ENCODE measurements at regions not wholly inside any gene's neighbourhood (a gene's known extent, or its start where the extent isn't known, plus 50 kb on each side); places are given as distances from the start of the nearest gene placed in this dataset.

GRCh38 chr1:199273837-199274379, 635.1 kb downstream of the PTPRC start:
- Histone ChIP-seq H3K36me3 (no peaks in the 10 kb centered on the region), H3K27ac (peak overlapping the region; percentile 58; the same call in 1 of the 2 replicates)

DNA sequence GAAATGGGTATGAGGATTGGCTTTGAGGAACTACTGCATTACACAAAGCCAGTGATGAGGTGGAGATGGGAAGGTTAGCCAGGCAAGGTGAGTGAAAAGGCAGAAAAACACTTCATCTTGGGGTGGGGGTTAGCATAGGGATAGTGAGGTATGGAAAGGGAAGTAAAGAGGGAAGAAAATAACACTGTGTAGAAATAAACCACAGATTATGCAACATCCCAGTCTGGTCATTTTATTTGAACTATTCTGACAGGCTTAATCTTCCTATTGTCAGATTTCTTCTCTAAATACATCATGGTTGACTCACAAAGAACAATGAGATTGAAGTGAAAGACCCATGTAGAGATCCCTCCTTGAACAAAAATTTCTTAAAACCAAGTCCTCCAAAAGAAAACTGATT, 640.2 kb downstream of the PTPRC start:
- peak in 1 of 2 experiments; percentile 30 for DNase-seq (ENCODE audit: low read depth in 1 of 2, low spot score in 2 of 2)

More at GRCh38 chr1:199273837-199274379, 635.1 kb downstream of the PTPRC start:
- Histone ChIP-seq H3K27me3 (replicated peaks) (no peaks in the 10 kb centered on the region), H3K9me3 (replicated peaks) (no peaks in the 10 kb centered on the region), H3K4me1 (replicated peaks) (peaks cover 25% of the 10 kb centered on the region), H3K4me3 (no peak overlapping the region)
- DNase-seq (ENCODE audit: low read depth in 1 of 2, low spot score in 2 of 2), result peak in 1 of 2 experiments; percentile 9

GRCh38 chr1:199279872-199280645, 641.2 kb downstream of the PTPRC start:
- no peak for DNase-seq (ENCODE audit: low read depth in 1 of 2, low spot score in 2 of 2)
- H3K36me3 ChIP-seq, result no peaks in the 10 kb centered on the region
- peaks cover 7% of the 10 kb centered on the region for H3K4me1 ChIP-seq (replicated peaks)
- no peak overlapping the region for H3K4me3 ChIP-seq
- no peaks in the 10 kb centered on the region for H3K27me3 ChIP-seq (replicated peaks)
- no peak overlapping the region for H3K27ac ChIP-seq
- no peaks in the 10 kb centered on the region for H3K9me3 ChIP-seq (replicated peaks)

More for the DNA sequence above, 640.2 kb downstream of the PTPRC start:
- Histone ChIP-seq H3K4me3 (no peak overlapping the region), H3K27ac (0 out of 2 replicates have a peak overlapping the region, but pooled peaks have one; percentile 3), H3K9me3 (replicated peaks) (no peaks in the 10 kb centered on the region), H3K27me3 (replicated peaks) (no peaks in the 10 kb centered on the region), H3K4me1 (replicated peaks) (peaks cover 10% of the 10 kb centered on the region), H3K36me3 (no peaks in the 10 kb centered on the region)

DNA sequence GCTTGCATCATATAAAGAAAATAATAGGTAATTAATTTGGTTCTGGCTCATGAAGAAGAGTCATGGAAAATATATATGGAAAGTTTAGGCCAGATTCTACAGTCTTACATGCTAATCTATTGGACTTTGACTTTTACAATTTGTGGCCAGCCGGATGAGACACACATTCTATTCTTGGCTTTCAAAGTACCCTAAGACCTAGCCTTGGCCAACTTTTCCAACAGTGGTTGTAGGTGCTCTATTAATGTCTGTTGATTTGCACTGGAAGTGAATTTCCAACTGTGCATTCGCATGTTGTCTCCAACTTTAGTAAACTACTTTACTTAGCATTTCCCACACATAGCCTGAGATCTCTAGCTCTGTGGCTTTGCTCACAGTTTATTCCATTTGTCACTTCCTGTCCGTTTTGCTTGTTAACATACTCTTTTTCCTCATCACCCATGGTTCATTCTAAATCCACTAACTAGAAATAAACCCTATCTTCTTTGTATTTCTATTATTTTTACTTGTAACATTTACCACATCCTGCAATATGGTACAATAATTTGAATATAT, 644.0 kb downstream of the PTPRC start:
- Histone ChIP-seq H3K4me1 (replicated peaks) (peaks cover 7% of the 10 kb centered on the region), H3K36me3 (no peaks in the 10 kb centered on the region), H3K4me3 (no peak overlapping the region), H3K27me3 (replicated peaks) (no peaks in the 10 kb centered on the region), H3K9me3 (replicated peaks) (no peaks in the 10 kb centered on the region), H3K27ac (0 out of 2 replicates have a peak overlapping the region, but pooled peaks have one; percentile 15)
- DNase-seq (ENCODE audit: low read depth in 1 of 2, low spot score in 2 of 2), result no peak

- no peaks in the 10 kb centered on the region for H3K27me3 ChIP-seq (replicated peaks)
- no peaks in the 10 kb centered on the region for H3K36me3 ChIP-seq
- no peak overlapping the region for H3K4me3 ChIP-seq
- no peaks in the 10 kb centered on the region for H3K9me3 ChIP-seq (replicated peaks)
- DNase-seq (ENCODE audit: low read depth in 1 of 2, low spot score in 2 of 2), result no peak
- H3K27ac ChIP-seq, result no peak overlapping the region
- H3K4me1 ChIP-seq (replicated peaks), result peaks cover 7% of the 10 kb centered on the region
These were observed 645.0 kb downstream of the PTPRC start for GRCh38 chr1:199283794-199284193.

- Histone ChIP-seq H3K36me3 (no peaks in the 10 kb centered on the region), H3K27ac (no peak overlapping the region), H3K4me1 (replicated peaks) (peaks cover 7% of the 10 kb centered on the region), H3K4me3 (no peak overlapping the region), H3K9me3 (replicated peaks) (no peaks in the 10 kb centered on the region), H3K27me3 (replicated peaks) (no peaks in the 10 kb centered on the region)
- DNase-seq (ENCODE audit: low read depth in 1 of 2, low spot score in 2 of 2), result no peak
These were observed 648.4 kb downstream of the PTPRC start for GRCh38 chr1:199287206-199287605.

- H3K36me3 ChIP-seq, result no peaks in the 10 kb centered on the region
- H3K4me1 ChIP-seq (replicated peaks), result peaks cover 7% of the 10 kb centered on the region
- H3K27ac ChIP-seq, result no peak overlapping the region
- DNase-seq (ENCODE audit: low read depth in 1 of 2, low spot score in 2 of 2), result no peak
- H3K27me3 ChIP-seq (replicated peaks), result no peaks in the 10 kb centered on the region
- H3K4me3 ChIP-seq, result no peak overlapping the region
- H3K9me3 ChIP-seq (replicated peaks), result no peaks in the 10 kb centered on the region
These were observed 648.8 kb downstream of the PTPRC start for GRCh38 chr1:199287647-199288046.

DNA sequence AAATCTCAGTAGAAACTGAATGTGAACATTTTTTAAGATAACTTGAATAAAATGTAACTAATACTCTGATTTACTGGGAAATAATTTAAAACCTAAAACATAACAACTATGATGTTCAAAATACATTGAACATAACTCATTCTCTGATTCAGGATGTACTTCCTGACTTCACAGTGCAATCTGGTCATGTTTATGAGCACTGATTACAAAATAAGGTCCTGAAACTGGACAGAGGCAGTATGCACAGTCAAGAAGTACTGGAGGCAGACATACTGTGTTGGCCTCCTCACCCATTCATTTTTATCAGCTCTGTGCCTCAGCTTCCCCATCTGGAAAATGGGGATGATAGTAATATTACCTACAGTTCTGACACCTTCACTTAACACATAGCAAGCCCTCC, 651.3 kb downstream of the PTPRC start:
- H3K4me3 ChIP-seq, result no peak overlapping the region
- H3K4me1 ChIP-seq (replicated peaks), result no peaks in the 10 kb centered on the region
- H3K27ac ChIP-seq, result no peak overlapping the region
- H3K27me3 ChIP-seq (replicated peaks), result no peaks in the 10 kb centered on the region
- no peaks in the 10 kb centered on the region for H3K9me3 ChIP-seq (replicated peaks)
- no peak for DNase-seq (ENCODE audit: low read depth in 1 of 2, low spot score in 2 of 2)
- no peaks in the 10 kb centered on the region for H3K36me3 ChIP-seq

DNA sequence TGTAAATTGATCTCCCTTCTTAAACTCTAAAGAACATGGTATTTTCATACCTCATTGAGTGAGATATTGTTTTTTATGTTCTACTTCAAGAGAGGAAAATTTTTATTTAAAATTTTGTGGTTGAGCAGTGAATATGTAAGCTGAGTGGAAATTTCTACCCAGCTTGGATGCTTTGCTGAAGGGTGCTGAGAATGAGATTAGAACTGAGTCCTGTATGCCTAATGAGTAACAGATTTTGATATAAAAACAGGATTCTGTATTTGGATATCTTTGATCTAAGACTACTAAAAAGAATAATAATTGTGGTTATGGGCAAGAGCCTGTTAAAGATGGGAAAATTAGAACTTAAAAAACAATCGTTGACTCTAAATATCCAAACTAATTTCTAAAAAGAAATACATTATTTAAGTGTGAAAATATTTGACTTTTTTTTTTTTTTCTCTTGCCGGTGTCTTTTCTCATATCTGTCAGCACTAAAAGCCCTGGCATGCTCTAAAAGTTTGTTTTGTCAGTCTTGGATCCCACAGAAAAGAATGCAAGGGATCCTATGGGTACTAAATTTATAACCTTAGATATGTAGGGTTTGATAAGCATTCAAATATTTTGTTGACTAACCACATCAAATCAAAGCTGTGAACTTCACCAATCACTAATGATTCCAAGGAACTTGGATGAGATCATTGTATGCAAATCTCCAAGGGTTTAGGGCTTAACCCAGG, 652.3 kb downstream of the PTPRC start:
- Histone ChIP-seq H3K4me3 (no peak overlapping the region), H3K9me3 (replicated peaks) (no peaks in the 10 kb centered on the region), H3K36me3 (no peaks in the 10 kb centered on the region), H3K4me1 (replicated peaks) (no peaks in the 10 kb centered on the region), H3K27ac (no peak overlapping the region), H3K27me3 (replicated peaks) (no peaks in the 10 kb centered on the region)
- DNase-seq (ENCODE audit: low read depth in 1 of 2, low spot score in 2 of 2), result no peak

- Histone ChIP-seq H3K4me1 (replicated peaks) (peaks cover 3% of the 10 kb centered on the region; the same call in 1 of the 2 replicates), H3K9me3 (replicated peaks) (no peaks in the 10 kb centered on the region), H3K27me3 (replicated peaks) (no peaks in the 10 kb centered on the region), H3K27ac (no peak overlapping the region), H3K36me3 (no peaks in the 10 kb centered on the region), H3K4me3 (no peak overlapping the region)
- no peak for DNase-seq (ENCODE audit: low read depth in 1 of 2, low spot score in 2 of 2)
These were observed 654.1 kb downstream of the PTPRC start for GRCh38 chr1:199292896-199293295.

DNA sequence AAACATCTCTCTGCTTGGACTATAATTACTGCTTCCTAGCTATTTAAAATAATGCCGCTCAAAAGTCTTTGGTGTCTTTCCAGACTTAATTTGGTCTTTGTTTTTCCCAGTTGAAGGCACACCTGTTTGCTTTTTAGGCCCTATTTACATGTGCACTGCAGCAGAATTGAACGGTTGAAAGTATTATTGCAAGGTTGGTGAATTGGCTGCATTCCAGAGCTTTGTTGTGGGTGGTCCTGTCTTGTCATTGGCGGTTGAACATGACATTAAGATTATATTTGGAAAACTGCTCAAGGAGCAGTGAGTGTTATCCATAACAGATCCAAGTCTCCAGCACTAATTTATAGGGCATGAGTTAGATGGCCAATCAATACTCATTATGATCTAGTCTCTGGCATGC, 656.3 kb downstream of the PTPRC start:
- H3K4me1 ChIP-seq (replicated peaks), result peaks cover 4% of the 10 kb centered on the region; the same call in 1 of the 2 replicates
- no peaks in the 10 kb centered on the region for H3K27me3 ChIP-seq (replicated peaks)
- H3K4me3 ChIP-seq, result no peak overlapping the region
- DNase-seq (ENCODE audit: low read depth in 1 of 2, low spot score in 2 of 2), result no peak
- no peaks in the 10 kb centered on the region for H3K36me3 ChIP-seq
- H3K9me3 ChIP-seq (replicated peaks), result no peaks in the 10 kb centered on the region
- H3K27ac ChIP-seq, result no peak overlapping the region

- H3K4me1 ChIP-seq (replicated peaks), result peaks cover 4% of the 10 kb centered on the region; the same call in 1 of the 2 replicates
- no peaks in the 10 kb centered on the region for H3K27me3 ChIP-seq (replicated peaks)
- H3K27ac ChIP-seq, result no peak overlapping the region
- DNase-seq (ENCODE audit: low read depth in 1 of 2, low spot score in 2 of 2), result no peak
- H3K36me3 ChIP-seq, result no peaks in the 10 kb centered on the region
- H3K4me3 ChIP-seq, result no peak overlapping the region
- no peaks in the 10 kb centered on the region for H3K9me3 ChIP-seq (replicated peaks)
These were observed 658.3 kb downstream of the PTPRC start for GRCh38 chr1:199297174-199297573.

DNA sequence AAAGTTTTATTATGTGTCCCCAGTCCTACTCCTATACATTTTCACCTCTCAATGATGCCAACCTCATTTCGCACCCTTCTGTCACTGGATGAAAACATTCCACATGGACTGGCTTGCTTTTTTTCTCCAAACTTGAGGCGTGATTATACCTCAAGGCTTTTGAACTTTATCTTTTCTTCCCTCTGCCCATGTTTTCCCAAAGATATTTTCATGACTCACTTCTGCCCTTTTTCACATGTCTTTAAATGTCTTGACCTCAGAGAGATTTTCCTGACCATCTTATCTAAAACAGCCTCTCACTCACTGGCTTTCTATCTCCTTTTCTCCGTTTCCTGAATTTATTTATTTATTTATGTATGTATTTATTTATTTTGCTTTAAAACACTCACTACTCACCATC, 659.0 kb downstream of the PTPRC start:
- Histone ChIP-seq H3K36me3 (no peaks in the 10 kb centered on the region), H3K27ac (no peak overlapping the region), H3K4me3 (no peak overlapping the region), H3K9me3 (replicated peaks) (no peaks in the 10 kb centered on the region), H3K27me3 (replicated peaks) (no peaks in the 10 kb centered on the region), H3K4me1 (replicated peaks) (peaks cover 4% of the 10 kb centered on the region; the same call in 1 of the 2 replicates)
- DNase-seq (ENCODE audit: low read depth in 1 of 2, low spot score in 2 of 2), result no peak

DNA sequence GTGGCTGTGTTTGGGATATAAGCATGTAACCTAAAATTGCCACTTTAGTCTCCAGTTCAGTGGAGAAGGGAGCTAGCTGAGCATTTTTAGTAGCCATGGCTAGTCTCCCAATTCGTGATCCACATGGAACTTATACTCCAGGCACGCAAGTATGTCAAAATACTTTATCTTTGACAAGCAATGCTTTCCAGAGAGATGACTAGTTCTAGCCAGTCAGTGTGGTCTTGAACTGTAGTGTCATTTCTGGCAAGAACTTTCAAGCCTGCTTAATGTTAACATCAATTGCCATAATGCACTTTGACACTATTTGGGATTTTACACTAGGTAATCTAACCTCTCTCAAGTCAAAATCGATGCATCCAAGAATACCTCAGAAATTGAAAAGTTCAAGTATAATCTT, 660.0 kb downstream of the PTPRC start:
- H3K27ac ChIP-seq, result no peak overlapping the region
- no peaks in the 10 kb centered on the region for H3K36me3 ChIP-seq
- H3K9me3 ChIP-seq (replicated peaks), result no peaks in the 10 kb centered on the region
- peaks cover 4% of the 10 kb centered on the region; the same call in 1 of the 2 replicates for H3K4me1 ChIP-seq (replicated peaks)
- no peaks in the 10 kb centered on the region for H3K27me3 ChIP-seq (replicated peaks)
- no peak overlapping the region for H3K4me3 ChIP-seq
- DNase-seq (ENCODE audit: low read depth in 1 of 2, low spot score in 2 of 2), result no peak
